ENCODE measurements at regions not wholly inside any gene's neighbourhood (a gene's known extent, or its start where the extent isn't known, plus 50 kb on each side); places are given as distances from the start of the nearest gene placed in this dataset.

- Histone ChIP-seq H3K4me1 (no peaks in the 10 kb centered on the region), H3K27me3 (no peaks in the 10 kb centered on the region), H3K9me3 (no peaks in the 10 kb centered on the region), H3K27ac (no peak overlapping the region), H3K36me3 (no peaks in the 10 kb centered on the region), H3K4me3 (no peak overlapping the region)
- no peak for DNase-seq (ENCODE audit: low spot score in 2 of 2)
- intact Hi-C loops (cut with DNase I): no loop called here
- no peak for TF ChIP-seq CTCF (IDR thresholded peaks at IDR 0.05)
These were observed 163.5 kb upstream of the EOMES start for GRCh38 chr3:27885641-27886040.

DNA sequence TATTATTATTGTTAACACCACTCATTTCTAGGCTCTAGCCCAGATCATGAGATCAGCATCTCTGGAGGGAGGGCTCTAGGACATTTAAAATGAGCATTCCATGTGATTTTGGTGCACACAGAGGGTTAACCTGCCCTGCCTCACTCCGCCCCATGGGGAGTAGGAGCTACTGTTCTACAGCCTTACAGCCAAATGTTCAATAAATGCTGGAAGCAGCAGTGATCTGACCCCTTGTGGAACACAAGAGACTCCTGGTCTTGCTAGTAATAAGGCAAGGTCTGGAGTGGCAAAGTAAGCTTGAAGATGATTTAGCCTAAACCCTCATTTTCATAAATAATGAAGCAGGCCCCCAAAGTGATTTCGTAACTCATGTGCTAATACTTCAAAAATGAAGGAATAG, 166.4 kb upstream of the EOMES start:
- TF ChIP-seq CTCF (IDR thresholded peaks at IDR 0.05): no peak
- Histone ChIP-seq H3K27me3 (no peaks in the 10 kb centered on the region), H3K9me3 (peaks cover 0 to 13% of the 10 kb centered on the region in 2 donors), H3K4me3 (no peak overlapping the region), H3K4me1 (no peaks in the 10 kb centered on the region), H3K27ac (no peak overlapping the region), H3K36me3 (no peaks in the 10 kb centered on the region)
- no peak for DNase-seq (ENCODE audit: low spot score in 2 of 2)
- intact Hi-C loops (cut with DNase I): no loop called here

- H3K4me1 ChIP-seq: no peaks in the 10 kb centered on the region
- H3K27ac ChIP-seq: no peak overlapping the region
- H3K27me3 ChIP-seq: no peaks in the 10 kb centered on the region
- no peaks in the 10 kb centered on the region for H3K36me3 ChIP-seq
- DNase-seq (ENCODE audit: low spot score in 2 of 2): no peak
- peaks cover 0 to 13% of the 10 kb centered on the region in 2 donors for H3K9me3 ChIP-seq
- intact Hi-C loops (cut with DNase I): no loop called here
- no peak for TF ChIP-seq CTCF (IDR thresholded peaks at IDR 0.05)
- no peak overlapping the region for H3K4me3 ChIP-seq
These were observed 167.6 kb upstream of the EOMES start for GRCh38 chr3:27889745-27890144.

DNA sequence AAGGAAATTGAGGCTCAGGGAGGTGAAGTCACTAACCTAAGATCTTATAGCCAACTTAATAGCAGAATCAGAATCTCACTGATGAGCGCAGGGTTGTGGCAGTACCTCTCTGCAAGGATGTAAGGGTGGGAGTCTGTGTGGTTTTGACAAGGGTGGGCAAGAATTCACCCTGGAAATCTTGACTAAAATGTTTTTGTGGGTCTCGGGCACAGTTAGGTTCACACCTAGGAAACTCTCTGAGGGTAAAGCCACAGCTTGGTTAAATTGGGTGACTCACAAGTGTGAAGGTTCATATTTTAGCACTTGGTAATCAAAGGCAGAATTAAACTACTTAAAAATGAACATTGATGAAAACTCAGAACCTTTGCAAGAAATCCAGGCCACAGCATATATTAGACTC, 178.2 kb upstream of the EOMES start:
- intact Hi-C loops (cut with DNase I): no loop called here
- H3K4me1 ChIP-seq: no peaks in the 10 kb centered on the region

GRCh38 chr3:27903446-27903845, 181.3 kb upstream of the EOMES start:
- no peaks in the 10 kb centered on the region for H3K4me1 ChIP-seq
- H3K9me3 ChIP-seq: no peaks in the 10 kb centered on the region
- no peak overlapping the region for H3K4me3 ChIP-seq
- intact Hi-C loops (cut with DNase I): no loop called here
- H3K36me3 ChIP-seq: no peaks in the 10 kb centered on the region
- DNase-seq (ENCODE audit: low spot score in 2 of 2): no peak
- no peak overlapping the region for H3K27ac ChIP-seq
- no peaks in the 10 kb centered on the region for H3K27me3 ChIP-seq
- no peak for TF ChIP-seq CTCF (IDR thresholded peaks at IDR 0.05)

More for the DNA sequence above, 178.2 kb upstream of the EOMES start:
- H3K9me3 ChIP-seq: no peaks in the 10 kb centered on the region
- H3K27me3 ChIP-seq: no peaks in the 10 kb centered on the region
- no peak for DNase-seq (ENCODE audit: low spot score in 2 of 2)
- no peak overlapping the region for H3K4me3 ChIP-seq
- no peaks in the 10 kb centered on the region for H3K36me3 ChIP-seq
- H3K27ac ChIP-seq: no peak overlapping the region
- TF ChIP-seq CTCF (IDR thresholded peaks at IDR 0.05): no peak

- H3K4me3 ChIP-seq: no peak overlapping the region
- intact Hi-C loops (cut with DNase I): no loop called here
- DNase-seq (ENCODE audit: low spot score in 2 of 2): no peak
These were observed 183.5 kb upstream of the EOMES start for GRCh38 chr3:27905625-27906024.

More at GRCh38 chr3:27905625-27906024, 183.5 kb upstream of the EOMES start:
- H3K27ac ChIP-seq: no peak overlapping the region
- no peak for TF ChIP-seq CTCF (IDR thresholded peaks at IDR 0.05)
- no peaks in the 10 kb centered on the region for H3K27me3 ChIP-seq
- no peaks in the 10 kb centered on the region for H3K36me3 ChIP-seq
- H3K4me1 ChIP-seq: no peaks in the 10 kb centered on the region
- H3K9me3 ChIP-seq: no peaks in the 10 kb centered on the region
